ENCODE measurements at regions not wholly inside any gene's neighbourhood (a gene's known extent, or its start where the extent isn't known, plus 50 kb on each side); places are given as distances from the start of the nearest gene placed in this dataset.
"Not testable (repeated sequence)": the region's sequence is repeated elsewhere in the genome, so short reads cannot be mapped to it uniquely, and the experiment has no call there.

- no peak for ATAC-seq (replicated peaks)
Observed at GRCh38 chr4:60683357-60683756, 516.8 kb upstream of the ADGRL3 start.

GRCh38 chr4:60683973-60684372, 516.2 kb upstream of the ADGRL3 start:
- no peak overlapping the region for H3K4me3 Mint-ChIP-seq
- H3K4me1 Mint-ChIP-seq: no peaks in the 10 kb centered on the region
- no peaks in the 10 kb centered on the region for H3K27me3 Mint-ChIP-seq
- H3K27ac Mint-ChIP-seq: no peak overlapping the region
- H3K36me3 Mint-ChIP-seq (ENCODE audit: low read depth): no peaks in the 10 kb centered on the region
- H3K9me3 Mint-ChIP-seq: peaks cover 9% of the 10 kb centered on the region
- no peak for ATAC-seq (replicated peaks)

More at GRCh38 chr4:60683357-60683756, 516.8 kb upstream of the ADGRL3 start:
- H3K27ac Mint-ChIP-seq: no peak overlapping the region
- H3K9me3 Mint-ChIP-seq: peaks cover 9% of the 10 kb centered on the region
- H3K27me3 Mint-ChIP-seq: no peaks in the 10 kb centered on the region
- H3K4me3 Mint-ChIP-seq: no peak overlapping the region
- H3K4me1 Mint-ChIP-seq: no peaks in the 10 kb centered on the region
- no peaks in the 10 kb centered on the region for H3K36me3 Mint-ChIP-seq (ENCODE audit: low read depth)

- H3K4me1 Mint-ChIP-seq; H3K27me3 Mint-ChIP-seq; H3K27ac Mint-ChIP-seq; ATAC-seq (replicated peaks); H3K4me3 Mint-ChIP-seq; H3K36me3 Mint-ChIP-seq (ENCODE audit: low read depth): not testable (repeated sequence)
- peaks cover 15% of the 10 kb centered on the region for H3K9me3 Mint-ChIP-seq
Observed at GRCh38 chr4:60696062-60696461, 504.1 kb upstream of the ADGRL3 start.

- Mint-ChIP-seq H3K4me3 (no peak overlapping the region), H3K27ac (no peak overlapping the region), H3K36me3 (ENCODE audit: low read depth) (no peaks in the 10 kb centered on the region), H3K9me3 (peaks cover 8% of the 10 kb centered on the region), H3K4me1 (no peaks in the 10 kb centered on the region), H3K27me3 (no peaks in the 10 kb centered on the region)
- ATAC-seq (replicated peaks): no peak
Observed at GRCh38 chr4:60709061-60709460, 491.1 kb upstream of the ADGRL3 start.

GRCh38 chr4:60718874-60719273, 481.3 kb upstream of the ADGRL3 start:
- ATAC-seq (replicated peaks): no peak
- Mint-ChIP-seq H3K4me1 (no peaks in the 10 kb centered on the region), H3K27ac (no peak overlapping the region), H3K9me3 (peaks cover 7% of the 10 kb centered on the region), H3K4me3 (no peak overlapping the region), H3K27me3 (no peaks in the 10 kb centered on the region), H3K36me3 (ENCODE audit: low read depth) (no peaks in the 10 kb centered on the region)

- Mint-ChIP-seq H3K4me1 (no peaks in the 10 kb centered on the region), H3K27me3 (no peaks in the 10 kb centered on the region), H3K4me3 (no peak overlapping the region), H3K9me3 (peaks cover 13% of the 10 kb centered on the region), H3K27ac (no peak overlapping the region), H3K36me3 (ENCODE audit: low read depth) (no peaks in the 10 kb centered on the region)
- no peak for ATAC-seq (replicated peaks)
Observed at GRCh38 chr4:60721685-60722084, 478.4 kb upstream of the ADGRL3 start.

GRCh38 chr4:60723796-60724195, 476.3 kb upstream of the ADGRL3 start:
- no peaks in the 10 kb centered on the region for H3K4me1 Mint-ChIP-seq
- no peak for ATAC-seq (replicated peaks)
- peaks cover 12% of the 10 kb centered on the region for H3K9me3 Mint-ChIP-seq
- H3K4me3 Mint-ChIP-seq: no peak overlapping the region
- H3K27me3 Mint-ChIP-seq: no peaks in the 10 kb centered on the region
- H3K36me3 Mint-ChIP-seq (ENCODE audit: low read depth): no peaks in the 10 kb centered on the region
- no peak overlapping the region for H3K27ac Mint-ChIP-seq

- Mint-ChIP-seq H3K4me3 (no peak overlapping the region), H3K4me1 (no peaks in the 10 kb centered on the region), H3K27ac (no peak overlapping the region), H3K9me3 (peaks cover 12% of the 10 kb centered on the region), H3K27me3 (no peaks in the 10 kb centered on the region), H3K36me3 (ENCODE audit: low read depth) (no peaks in the 10 kb centered on the region)
- ATAC-seq (replicated peaks): no peak
Observed at GRCh38 chr4:60724623-60725022, 475.5 kb upstream of the ADGRL3 start.

GRCh38 chr4:60726779-60727178, 473.3 kb upstream of the ADGRL3 start:
- Mint-ChIP-seq H3K27ac (no peak overlapping the region), H3K36me3 (ENCODE audit: low read depth) (no peaks in the 10 kb centered on the region), H3K27me3 (no peaks in the 10 kb centered on the region), H3K9me3 (peaks cover 12% of the 10 kb centered on the region), H3K4me3 (no peak overlapping the region), H3K4me1 (no peaks in the 10 kb centered on the region)
- ATAC-seq (replicated peaks): no peak

- Mint-ChIP-seq H3K9me3 (peaks cover 20% of the 10 kb centered on the region), H3K27me3 (no peaks in the 10 kb centered on the region), H3K36me3 (ENCODE audit: low read depth) (no peaks in the 10 kb centered on the region), H3K27ac (no peak overlapping the region), H3K4me1 (no peaks in the 10 kb centered on the region), H3K4me3 (no peak overlapping the region)
- ATAC-seq (replicated peaks): no peak
Observed at GRCh38 chr4:60729194-60729593, 470.9 kb upstream of the ADGRL3 start.

GRCh38 chr4:60729764-60730163, 470.4 kb upstream of the ADGRL3 start:
- H3K4me3 Mint-ChIP-seq; H3K4me1 Mint-ChIP-seq; H3K27me3 Mint-ChIP-seq; H3K27ac Mint-ChIP-seq; ATAC-seq (replicated peaks); H3K36me3 Mint-ChIP-seq (ENCODE audit: low read depth): not testable (repeated sequence)
- H3K9me3 Mint-ChIP-seq: peaks cover 23% of the 10 kb centered on the region

- ATAC-seq (replicated peaks): no peak
- Mint-ChIP-seq H3K27ac (no peak overlapping the region), H3K4me3 (no peak overlapping the region), H3K36me3 (ENCODE audit: low read depth) (no peaks in the 10 kb centered on the region), H3K27me3 (no peaks in the 10 kb centered on the region), H3K9me3 (peaks cover 21% of the 10 kb centered on the region), H3K4me1 (no peaks in the 10 kb centered on the region)
Observed at GRCh38 chr4:60737858-60738257, 462.3 kb upstream of the ADGRL3 start.

GRCh38 chr4:60743654-60744053, 456.5 kb upstream of the ADGRL3 start:
- no peak for ATAC-seq (replicated peaks)
- no peaks in the 10 kb centered on the region for H3K4me1 Mint-ChIP-seq
- no peak overlapping the region for H3K4me3 Mint-ChIP-seq
- H3K27me3 Mint-ChIP-seq: no peaks in the 10 kb centered on the region
- no peaks in the 10 kb centered on the region for H3K36me3 Mint-ChIP-seq (ENCODE audit: low read depth)
- no peak overlapping the region for H3K27ac Mint-ChIP-seq
- H3K9me3 Mint-ChIP-seq: peaks cover 29% of the 10 kb centered on the region

- Mint-ChIP-seq H3K9me3 (peaks cover 30% of the 10 kb centered on the region), H3K27ac (no peak overlapping the region), H3K27me3 (no peaks in the 10 kb centered on the region), H3K4me1 (no peaks in the 10 kb centered on the region), H3K4me3 (no peak overlapping the region), H3K36me3 (ENCODE audit: low read depth) (no peaks in the 10 kb centered on the region)
- ATAC-seq (replicated peaks): no peak
Observed at GRCh38 chr4:60744767-60745166, 455.4 kb upstream of the ADGRL3 start.

GRCh38 chr4:60745800-60746571, 454.1 kb upstream of the ADGRL3 start:
- H3K27me3 Mint-ChIP-seq: no peaks in the 10 kb centered on the region
- H3K27ac Mint-ChIP-seq: no peak overlapping the region
- no peaks in the 10 kb centered on the region for H3K36me3 Mint-ChIP-seq (ENCODE audit: low read depth)
- H3K9me3 Mint-ChIP-seq: peaks cover 30% of the 10 kb centered on the region
- no peak overlapping the region for H3K4me3 Mint-ChIP-seq
- ATAC-seq (replicated peaks): no peak
- H3K4me1 Mint-ChIP-seq: no peaks in the 10 kb centered on the region

- Mint-ChIP-seq H3K27me3 (no peaks in the 10 kb centered on the region), H3K27ac (no peak overlapping the region), H3K4me1 (no peaks in the 10 kb centered on the region), H3K4me3 (no peak overlapping the region), H3K36me3 (ENCODE audit: low read depth) (no peaks in the 10 kb centered on the region), H3K9me3 (peaks cover 15% of the 10 kb centered on the region)
- ATAC-seq (replicated peaks): no peak
Observed at GRCh38 chr4:60750962-60751361, 449.2 kb upstream of the ADGRL3 start.
